Neural cell (in vitro differentiated cells): ENCODE measurements at regions not wholly inside any gene's neighbourhood (a gene's known extent, or its start where the extent isn't known, plus 50 kb on each side); places are given as distances from the start of the nearest gene placed in this dataset.
"Not testable (repeated sequence)": the region's sequence is repeated elsewhere in the genome, so short reads cannot be mapped to it uniquely, and the experiment has no call there.

ENCODE experiments used
- H2AFZ ChIP-seq: fragments of 200-600, 300-800 bp; sonication (generic), shearing (Covaris generic); 2 replicates; pipeline ENCODE4 v1.6.0; 2014; ENCODE audit warnings: low read depth, mild to moderate bottlenecking, antibody characterized with exemption, low read length, moderate library complexity
- H3F3A ChIP-seq: fragments of 200-600 bp; shearing (Covaris generic); 2 replicates; pipeline ENCODE4 v1.6.1; 2016; ENCODE audit warnings: mild to moderate bottlenecking, moderate library complexity, mixed read lengths, antibody characterized with exemption, low read length; ENCODE audit not compliant: insufficient read depth, poor library complexity, severe bottlenecking
- H3K27ac ChIP-seq: fragments of 200-600, 300-800 bp; sonication (generic), shearing (Covaris generic); 2 replicates; pipeline ENCODE4 v1.5.1; 2014; ENCODE audit warnings: mild to moderate bottlenecking, low read length, moderate library complexity
- H3K27me3 ChIP-seq: fragments of 300-800, 200-600 bp; sonication (generic), shearing (Covaris generic); 2 replicates; pipeline ENCODE4 v1.6.0; 2014; ENCODE audit warnings: mild to moderate bottlenecking, low read depth, low read length, moderate library complexity; ENCODE audit not compliant: insufficient read depth
- H3K36me3 ChIP-seq: fragments of 300-800, 200-600 bp; sonication (generic), shearing (Covaris generic); 2 replicates; pipeline ENCODE4 v1.5.1; 2014; ENCODE audit warnings: mild to moderate bottlenecking, antibody characterized with exemption, low read length, moderate library complexity; ENCODE audit not compliant: insufficient read depth
- H3K4me2 ChIP-seq: fragments of 300-800, 200-600 bp; sonication (generic), shearing (Covaris generic); 2 replicates; pipeline ENCODE4 v1.6.0; 2014; ENCODE audit warnings: mild to moderate bottlenecking, low read length
- H3K4me3 ChIP-seq: fragments of 300-800, 200-600 bp; sonication (generic), shearing (Covaris generic); 2 replicates; pipeline ENCODE4 v1.5.1; 2014; ENCODE audit warnings: mild to moderate bottlenecking, low read length, moderate library complexity
- H3K79me2 ChIP-seq: fragments of 200-600 bp; shearing (Covaris generic); replicated peaks from 2 replicates; pipeline ENCODE4 v1.6.0; 2014; ENCODE audit warnings: mild to moderate bottlenecking, low read length, moderate library complexity; ENCODE audit not compliant: insufficient read depth
- H3K9ac ChIP-seq: fragments of 300-800, 200-600 bp; sonication (generic), shearing (Covaris generic); 2 replicates; pipeline ENCODE4 v1.6.1; 2016; ENCODE audit warnings: mild to moderate bottlenecking, low read length, mixed read lengths
- H3K9me2 ChIP-seq: fragments of 200-600 bp; shearing (Covaris generic); 2 replicates; pipeline ENCODE4 v1.6.1; 2016; ENCODE audit warnings: mild to moderate bottlenecking, low read length, mixed read lengths; ENCODE audit not compliant: insufficient read depth
- H3K9me3 ChIP-seq: fragments of 200-600, 300-800 bp; sonication (generic), shearing (Covaris generic); 2 replicates; pipeline ENCODE4 v1.6.1; 2016; ENCODE audit warnings: mild to moderate bottlenecking, mixed run types, low read length, moderate library complexity, mixed read lengths
- H4K20me1 ChIP-seq: fragments of 200-600 bp; shearing (Covaris generic); 2 replicates; pipeline ENCODE4 v1.6.1; 2016; ENCODE audit warnings: mild to moderate bottlenecking, mixed run types; ENCODE audit not compliant: insufficient read depth
- CTCF ChIP-seq: fragments of 450-650 bp; IDR thresholded peaks from 2 replicates; pipeline ENCODE4 v1.5.1; 2014; ENCODE audit warnings: antibody characterized with exemption, mild to moderate bottlenecking, moderate library complexity; ENCODE audit not compliant: poor library complexity, severe bottlenecking
- EP300 ChIP-seq: fragments of 450-650 bp; conservative IDR thresholded peaks from 2 replicates; pipeline ENCODE4 v1.6.1; 2014; ENCODE audit warnings: antibody characterized with exemption, mild to moderate bottlenecking, moderate library complexity; ENCODE audit not compliant: poor library complexity, severe bottlenecking
- EZH2 ChIP-seq: fragments of 200-600, 300-800 bp; shearing (Covaris generic), sonication (generic); IDR thresholded peaks from 2 replicates; pipeline ENCODE4 v1.6.1; 2014; ENCODE audit warnings: antibody characterized with exemption, low read length, borderline replicate concordance, mild to moderate bottlenecking; ENCODE audit not compliant: insufficient read depth, poor library complexity, severe bottlenecking
- MXI1 ChIP-seq: fragments of 450-650 bp; conservative IDR thresholded peaks from 2 replicates; pipeline ENCODE4 v1.6.1; 2014; ENCODE audit warnings: antibody characterized with exemption, mild to moderate bottlenecking; ENCODE audit not compliant: poor library complexity, severe bottlenecking
- POLR2AphosphoS5 ChIP-seq: IDR thresholded peaks from 2 replicates; pipeline ENCODE4 v1.6.1; 2012
- RAD21 ChIP-seq: fragments of 450-650 bp; conservative IDR thresholded peaks from 2 replicates; pipeline ENCODE4 v1.6.1; 2014; ENCODE audit warnings: antibody characterized with exemption, mild to moderate bottlenecking, moderate library complexity
- REST ChIP-seq: IDR thresholded peaks from 2 replicates; pipeline ENCODE4 v1.6.1; 2012; ENCODE audit warnings: borderline replicate concordance
- SMC3 ChIP-seq: fragments of 450-650 bp; conservative IDR thresholded peaks from 2 replicates; pipeline ENCODE4 v1.6.1; 2014; ENCODE audit warnings: antibody characterized with exemption, mild to moderate bottlenecking, moderate library complexity; ENCODE audit not compliant: poor library complexity
- TAF1 ChIP-seq: IDR thresholded peaks from 2 replicates; pipeline ENCODE4 v1.6.1; 2012; ENCODE audit warnings: low read depth

- Histone ChIP-seq H3F3A (no peaks in the 10 kb centered on the region), H3K4me2 (no peak overlapping the region), H3K27ac (no peak overlapping the region), H3K4me3 (no peak overlapping the region), H4K20me1 (no peaks in the 10 kb centered on the region), H3K9me2 (no peaks in the 10 kb centered on the region), H3K9me3 (no peaks in the 10 kb centered on the region), H3K9ac (no peak overlapping the region), H2AFZ (no peak overlapping the region), H3K36me3 (no peaks in the 10 kb centered on the region), H3K79me2 (no peaks in the 10 kb centered on the region), H3K27me3 (no peaks in the 10 kb centered on the region)
- TF ChIP-seq MXI1: no peak
- TF ChIP-seq CTCF: no peak
- peak; percentile 96 for TF ChIP-seq EP300
- peak; percentile 15 for TF ChIP-seq SMC3
- no peak for TF ChIP-seq TAF1
- TF ChIP-seq RAD21: no peak
- TF ChIP-seq POLR2AphosphoS5: peak; percentile 70
- no peak for TF ChIP-seq REST
- TF ChIP-seq EZH2: no peak
These were observed 824.3 kb downstream of the PRELID2 start for GRCh38 chr5:145010834-145011233.

- no peak overlapping the region for H3K9ac ChIP-seq
- no peaks in the 10 kb centered on the region for H3K27me3 ChIP-seq
- no peaks in the 10 kb centered on the region for H3K9me2 ChIP-seq
- no peak overlapping the region for H3K27ac ChIP-seq
- no peak overlapping the region for H3K4me2 ChIP-seq
- no peaks in the 10 kb centered on the region for H3F3A ChIP-seq
- H3K4me3 ChIP-seq: no peak overlapping the region
- H3K36me3 ChIP-seq: no peaks in the 10 kb centered on the region
- H2AFZ ChIP-seq: no peak overlapping the region
- H4K20me1 ChIP-seq: no peaks in the 10 kb centered on the region
- no peak for TF ChIP-seq POLR2AphosphoS5
- TF ChIP-seq CTCF: no peak
- no peaks in the 10 kb centered on the region for H3K9me3 ChIP-seq
- H3K79me2 ChIP-seq: no peaks in the 10 kb centered on the region
These were observed 826.1 kb downstream of the PRELID2 start for GRCh38 chr5:145008876-145009530.

- not testable (repeated sequence) for H2AFZ ChIP-seq, H3K36me3 ChIP-seq, H4K20me1 ChIP-seq, H3K9me2 ChIP-seq, H3K79me2 ChIP-seq, H3F3A ChIP-seq, H3K27ac ChIP-seq, H3K9me3 ChIP-seq, H3K4me2 ChIP-seq, H3K4me3 ChIP-seq, H3K9ac ChIP-seq, H3K27me3 ChIP-seq
These were observed 823.7 kb downstream of the KCTD16 start for GRCh38 chr5:144994356-144994755.
